Astrocyte (in vitro differentiated cells and primary cell): ENCODE measurements at regions not wholly inside any gene's neighbourhood (a gene's known extent, or its start where the extent isn't known, plus 50 kb on each side); places are given as distances from the start of the nearest gene placed in this dataset.

ENCODE experiments used
- DNase-seq: peaks from one replicate; pipeline ENCODE4 v3.0.0-alpha.2; 2010; ENCODE audit warnings: low read depth
- FAIRE-seq: peaks from 2 replicates; lab custom pipeline; 2011; peaks lifted over from hg19 to GRCh38; lab: Jason Lieb, UNC
- H2AFZ ChIP-seq: 2 replicates; pipeline ENCODE4 v1.6.0; 2012; ENCODE audit warnings: low read depth, low read length, inconsistent platforms
- H3K27ac ChIP-seq: 2 replicates; pipeline ENCODE4 v1.5.1; 2011; ENCODE audit warnings: low read depth, low read length, inconsistent platforms
- H3K27me3 ChIP-seq: 2 replicates; pipeline ENCODE4 v1.6.0; 2011; ENCODE audit warnings: low read length, inconsistent platforms; ENCODE audit not compliant: insufficient read depth
- H3K36me3 ChIP-seq: 2 replicates; pipeline ENCODE4 v1.5.1; 2011; ENCODE audit warnings: low read length, inconsistent platforms; ENCODE audit not compliant: insufficient read depth
- H3K4me1 ChIP-seq: 2 replicates; pipeline ENCODE4 v1.5.1; 2011; ENCODE audit warnings: low read length, inconsistent platforms; ENCODE audit not compliant: insufficient read depth
- H3K4me2 ChIP-seq: 2 replicates; pipeline ENCODE4 v1.6.0; 2012; ENCODE audit warnings: low read length, inconsistent platforms
- H3K4me3 ChIP-seq: 2 replicates; pipeline ENCODE4 v1.5.1; 2011; ENCODE audit warnings: low read depth, mild to moderate bottlenecking, low read length, inconsistent platforms; ENCODE audit not compliant: insufficient read depth
- H3K79me2 ChIP-seq: 2 replicates; pipeline ENCODE4 v1.6.0; 2012; ENCODE audit warnings: mild to moderate bottlenecking, low read length, inconsistent platforms; ENCODE audit not compliant: insufficient read depth
- H3K9ac ChIP-seq: 2 replicates; pipeline ENCODE4 v1.6.0; 2012; ENCODE audit warnings: mild to moderate bottlenecking, low read length, inconsistent platforms
- H3K9me3 ChIP-seq: 2 replicates; pipeline ENCODE4 v1.5.1; 2012; ENCODE audit warnings: low read depth, mild to moderate bottlenecking, low read length, inconsistent platforms; ENCODE audit not compliant: insufficient read depth
- H4K20me1 ChIP-seq: 2 replicates; pipeline ENCODE4 v1.6.0; 2012; ENCODE audit warnings: low read length, inconsistent platforms; ENCODE audit not compliant: insufficient read depth
- H3K27ac Mint-ChIP-seq: one replicate; pipeline ENCODE4 v1.8.0; 2021; ENCODE audit warnings: mild to moderate bottlenecking, mixed read lengths; ENCODE audit not compliant: unreplicated experiment
- H3K27me3 Mint-ChIP-seq: one replicate; pipeline ENCODE4 v1.8.0; 2021; ENCODE audit warnings: low read depth, mixed read lengths; ENCODE audit not compliant: unreplicated experiment
- H3K36me3 Mint-ChIP-seq: one replicate; pipeline ENCODE4 v1.8.0; 2021; ENCODE audit warnings: low read depth, mixed read lengths; ENCODE audit not compliant: unreplicated experiment
- H3K4me1 Mint-ChIP-seq: one replicate; pipeline ENCODE4 v1.8.0; 2021; ENCODE audit warnings: low read depth, mixed read lengths; ENCODE audit not compliant: unreplicated experiment
- H3K4me3 Mint-ChIP-seq: one replicate; pipeline ENCODE4 v1.8.0; 2021; ENCODE audit warnings: mild to moderate bottlenecking, moderate library complexity, mixed read lengths; ENCODE audit not compliant: unreplicated experiment
- H3K9me3 Mint-ChIP-seq: one replicate; pipeline ENCODE4 v1.8.0; 2021; ENCODE audit warnings: mild to moderate bottlenecking, mixed read lengths; ENCODE audit not compliant: unreplicated experiment
- CTCF ChIP-seq: IDR thresholded peaks from 2 replicates; pipeline ENCODE4 v1.5.1; 2011; ENCODE audit warnings: low read depth, mild to moderate bottlenecking, inconsistent platforms, low read length, moderate library complexity; ENCODE audit not compliant: insufficient read depth
- EZH2 ChIP-seq: IDR thresholded peaks from 2 replicates; pipeline ENCODE4 v1.6.1; 2012; ENCODE audit warnings: mild to moderate bottlenecking, low read length, inconsistent platforms; ENCODE audit not compliant: insufficient read depth

- H3K9me3 Mint-ChIP-seq: peaks cover 6% of the 10 kb centered on the region
- DNase-seq (peak; percentile 35), FAIRE-seq (no peak)
- H3K4me3 ChIP-seq: no peak overlapping the region
- no peaks in the 10 kb centered on the region for H4K20me1 ChIP-seq
- no peaks in the 10 kb centered on the region for H3K79me2 ChIP-seq
- peaks cover 12% of the 10 kb centered on the region for H3K4me1 Mint-ChIP-seq
- H3K27me3 ChIP-seq: no peaks in the 10 kb centered on the region
- no peaks in the 10 kb centered on the region for H3K36me3 ChIP-seq
- H3K9ac ChIP-seq: no peak overlapping the region
- no peaks in the 10 kb centered on the region for H3K4me1 ChIP-seq
- H3K9me3 ChIP-seq: no peaks in the 10 kb centered on the region
- H3K36me3 Mint-ChIP-seq: peaks cover 2% of the 10 kb centered on the region
- TF ChIP-seq CTCF: no peak
- TF ChIP-seq EZH2: no peak
- H3K27me3 Mint-ChIP-seq: peaks cover 55% of the 10 kb centered on the region
- H2AFZ ChIP-seq: no peak overlapping the region
- H3K4me2 ChIP-seq: no peak overlapping the region
- no peak overlapping the region for H3K27ac ChIP-seq
- H3K4me3 Mint-ChIP-seq: no peak overlapping the region
- H3K27ac Mint-ChIP-seq: no peak overlapping the region
Observed at GRCh38 chr1:55812281-55812680, 597.1 kb upstream of the USP24 start.

DNA sequence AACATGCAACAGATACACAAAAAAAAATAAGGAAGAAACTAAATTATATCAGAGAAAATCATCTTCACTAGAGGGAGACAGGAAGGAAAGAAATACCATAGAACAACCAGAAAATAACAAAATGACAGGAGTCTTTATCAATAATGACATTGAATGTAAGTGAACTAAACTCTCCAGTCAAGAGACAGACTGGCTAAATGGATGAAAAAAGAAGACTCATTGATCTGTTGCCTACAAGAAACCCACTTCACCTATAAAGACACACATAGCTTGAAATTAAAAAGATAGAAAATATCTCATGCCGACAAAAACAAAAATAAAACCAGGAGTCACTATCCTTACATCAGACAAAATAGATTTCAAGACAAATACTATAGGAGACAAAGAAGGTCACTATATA lies 593.1 kb upstream of the USP24 start:
- Mint-ChIP-seq H3K27me3 (peaks cover 61% of the 10 kb centered on the region), H3K4me3 (no peak overlapping the region), H3K36me3 (peaks cover 2% of the 10 kb centered on the region), H3K27ac (no peak overlapping the region), H3K9me3 (peaks cover 8% of the 10 kb centered on the region), H3K4me1 (peaks cover 3% of the 10 kb centered on the region)
- DNase-seq (no peak), FAIRE-seq (no peak)
- Histone ChIP-seq H3K36me3 (no peaks in the 10 kb centered on the region), H3K27me3 (no peaks in the 10 kb centered on the region), H3K27ac (no peak overlapping the region), H3K4me2 (no peak overlapping the region), H3K9me3 (no peaks in the 10 kb centered on the region), H3K79me2 (no peaks in the 10 kb centered on the region), H3K4me1 (no peaks in the 10 kb centered on the region), H3K4me3 (no peak overlapping the region), H3K9ac (no peak overlapping the region), H2AFZ (no peak overlapping the region), H4K20me1 (no peaks in the 10 kb centered on the region)
- TF ChIP-seq EZH2 (no peak), CTCF (no peak)

GRCh38 chr1:55803429-55803828 lies 588.3 kb upstream of the USP24 start:
- Mint-ChIP-seq H3K36me3 (no peaks in the 10 kb centered on the region), H3K27ac (no peak overlapping the region), H3K4me1 (no peaks in the 10 kb centered on the region), H3K4me3 (no peak overlapping the region), H3K27me3 (peaks cover 52% of the 10 kb centered on the region), H3K9me3 (peaks cover 16% of the 10 kb centered on the region)
- H3K4me3 ChIP-seq: no peak overlapping the region
- no peak overlapping the region for H2AFZ ChIP-seq
- DNase-seq: no peak
- H3K27ac ChIP-seq: no peak overlapping the region
- H4K20me1 ChIP-seq: no peaks in the 10 kb centered on the region
- no peaks in the 10 kb centered on the region for H3K9me3 ChIP-seq
- H3K36me3 ChIP-seq: no peaks in the 10 kb centered on the region
- H3K4me2 ChIP-seq: no peak overlapping the region
- no peaks in the 10 kb centered on the region for H3K4me1 ChIP-seq
- no peak overlapping the region for H3K9ac ChIP-seq
- no peak for FAIRE-seq
- TF ChIP-seq EZH2: no peak
- TF ChIP-seq CTCF: no peak
- no peaks in the 10 kb centered on the region for H3K27me3 ChIP-seq
- no peaks in the 10 kb centered on the region for H3K79me2 ChIP-seq
